Heart left ventricle (tissue), 16 donors: ENCODE measurements at regions not wholly inside any gene's neighbourhood (a gene's known extent, or its start where the extent isn't known, plus 50 kb on each side); places are given as distances from the start of the nearest gene placed in this dataset.

Experiments
- ATAC-seq, 4 donors: fragments of 200-7000 bp; cut with Tn5 transposase; one replicate each; pipeline ENCODE4 v1.9.1; 2020 to 2022; ENCODE audit warnings: moderate library complexity in 4 of 4, mild to moderate bottlenecking in 3 of 4, moderate number of reproducible peaks in 1 of 4
- DNase-seq, 5 donors: peaks; one replicate each; pipeline ENCODE4 v3.0.0-alpha.2; 2020
- H3K27ac ChIP-seq, 12 donors: fragments of 200-600 bp; sonication (generic) in 4 of 12; one replicate each; pipeline versions ENCODE4 v1.5.0 to v1.8.0; 2016 to 2022; ENCODE audit warnings: mild to moderate bottlenecking in 2 of 12
- H3K27me3 ChIP-seq, 9 donors: fragments of 200-600 bp; sonication (generic) in 2 of 9; one replicate each; pipeline versions ENCODE4 v1.5.1 to v1.8.0; 2016 to 2022; ENCODE audit warnings: mild to moderate bottlenecking in 3 of 9
- H3K36me3 ChIP-seq, 9 donors: fragments of 200-600 bp; sonication (generic) in 2 of 9; one replicate each; pipeline versions ENCODE4 v1.5.0 to v1.8.0; 2018 to 2022; ENCODE audit warnings: mild to moderate bottlenecking in 2 of 9
- H3K4me1 ChIP-seq, 12 donors: fragments of 200-600 bp; sonication (generic) in 4 of 12; one replicate each; pipeline versions ENCODE4 v1.5.0 to v1.8.0; 2016 to 2022; ENCODE audit warnings: mild to moderate bottlenecking in 3 of 12
- H3K4me3 ChIP-seq, 12 donors: fragments of 200-600 bp; sonication (generic) in 4 of 12; one replicate each; pipeline versions ENCODE4 v1.5.0 to v1.8.0; 2017 to 2022; ENCODE audit warnings: mild to moderate bottlenecking in 9 of 12, moderate library complexity in 4 of 12
- H3K9me3 ChIP-seq, 12 donors: fragments of 200-600 bp; sonication (generic) in 4 of 12; one replicate each; pipeline versions ENCODE4 v1.5.0 to v1.8.0; 2016 to 2022; ENCODE audit warnings: mild to moderate bottlenecking in 1 of 12
- CTCF ChIP-seq, 12 donors: fragments of 200-600 bp; sonication (generic) in 4 of 12; IDR thresholded peaks; one replicate each; pipeline versions ENCODE4 v1.5.0 to v1.8.0; 2018 to 2022; ENCODE audit warnings: antibody characterized with exemption in 12 of 12, mild to moderate bottlenecking in 5 of 12
- POLR2A ChIP-seq, 2 donors: fragments of 450-650 bp; IDR thresholded peaks; one replicate each; pipeline ENCODE4 v1.6.1; 2017; ENCODE audit warnings: antibody characterized with exemption in 2 of 2, mild to moderate bottlenecking in 2 of 2, moderate library complexity in 2 of 2
- WGBS, 4 donors: extraction: QIAGEN DNeasy Blood & Tissue Kit in 2 of 4; methylation state at CpG; one replicate each; pipeline versions ENCODE4 v1.1.5 to v1.1.7; 2013 to 2018; 5-methylcytosine and 5-hydroxymethylcytosine counted together
- intact Hi-C, 10 donors: fragments of 100-400 bp; cut with DNase I; formaldehyde crosslinking; loops; one replicate each; pipeline versions ENCODE4 v1.11.1 to v1.14.2; 2022
- donor health status: ischemic (EF 13 %, LVEDD 7.1; RV severe dilation, severe dysfunction).
- donor health status: healthy with polysubstance abuse.
- donor health status: DM: no; HTN: yes; CAD: no.
- donor health status: DM: no; HTN: no; CAD: no.
- donor health status: ischemic (EF 25% LVEDD 6.9; RV normal size, moderate dysfunction).
- donor health status: ischemic (EF 25% LVEDD 5.7; RV mildly dilated, moderate dysfunction).
- donor health status: healthy.
- donor health status: DM: yes; HTN: yes; CAD: no.
- donor health status: ischemic (EF 35%, LVEDD 5.7; RV mildly dilated, moderate dysfunction).
- donor health status: nonischemic (EF 11% LVEDD 7.7; RV severe dilation, severe dysfunction).
- donor health status: DM: yes; HTN: yes; CAD: no.
- donor health status: PGD.
- donor health status: ischemic (EF 29% LVEDD 5.4; RV normal size, mild dysfunction).
- donor health status: nonischemic (EF 23%, LVEDD 6.1; RV moderate dilation, normal function).

DNA sequence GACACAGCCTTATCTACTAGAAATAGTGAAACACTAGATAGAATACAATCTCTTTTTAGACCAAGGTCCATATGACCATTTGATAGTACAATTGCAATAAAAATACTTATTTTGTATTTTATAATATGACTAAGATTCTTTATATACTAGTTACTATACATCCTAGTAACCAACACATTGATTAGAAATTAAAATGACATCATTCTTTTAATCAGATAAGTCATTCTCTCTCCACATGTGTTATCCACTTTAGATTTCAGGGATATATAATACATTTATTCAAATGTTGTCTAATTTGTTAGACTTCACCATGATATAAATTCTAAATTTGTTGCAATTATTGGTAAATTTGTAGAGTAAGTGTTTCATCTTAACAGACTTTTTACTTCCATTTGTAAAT lies 276.2 kb upstream of the DPH6 start:
- DNase-seq = no peak
- Histone ChIP-seq H3K27ac (no peak overlapping the region), H3K4me3 (no peak overlapping the region), H3K36me3 (no peaks in the 10 kb centered on the region), H3K9me3 (no peaks in the 10 kb centered on the region), H3K4me1 (peaks cover 0 to 3% (median 0%) of the 10 kb centered on the region in 12 donors), H3K27me3 (no peaks in the 10 kb centered on the region)
- intact Hi-C loops = no loop called here
- no peak for ATAC-seq
- TF ChIP-seq CTCF (IDR thresholded peaks at IDR 0.05) (no peak), POLR2A (IDR thresholded peaks at IDR 0.05) (no peak)

- WGBS, 4 donors = 41 to 59% (median 49%) methylated on average over 1 of the region's 1 CpG
- intact Hi-C loops = no loop called here
- ATAC-seq (no peak), DNase-seq (no peak)
- Histone ChIP-seq H3K4me3 (no peak overlapping the region), H3K9me3 (no peaks in the 10 kb centered on the region), H3K4me1 (peaks cover 0 to 11% (median 3%) of the 10 kb centered on the region in 12 donors), H3K36me3 (no peaks in the 10 kb centered on the region), H3K27me3 (no peaks in the 10 kb centered on the region), H3K27ac (no peak overlapping the region)
- TF ChIP-seq CTCF (IDR thresholded peaks at IDR 0.05) = no peak
- TF ChIP-seq POLR2A (IDR thresholded peaks at IDR 0.05) = no peak
Measured at GRCh38 chr15:35827141-35827540, 281.2 kb upstream of the DPH6 start.

GRCh38 chr15:35827911-35828310 lies 281.9 kb upstream of the DPH6 start:
- DNase-seq (no peak), ATAC-seq (no peak)
- Histone ChIP-seq H3K4me1 (peaks cover 0 to 11% (median 3%) of the 10 kb centered on the region in 12 donors), H3K27me3 (no peaks in the 10 kb centered on the region), H3K36me3 (no peaks in the 10 kb centered on the region), H3K27ac (no peak overlapping the region), H3K9me3 (no peaks in the 10 kb centered on the region), H3K4me3 (no peak overlapping the region)
- intact Hi-C loops = loop anchor here in 1 of 10 donors (2.0 kb wide), 1 partner anchor 47 kb away; no protein-coding TSS in a partner anchor
- no peak for TF ChIP-seq POLR2A (IDR thresholded peaks at IDR 0.05)
- no peak for TF ChIP-seq CTCF (IDR thresholded peaks at IDR 0.05)
- WGBS, 4 donors = 26 to 42% (median 33%) methylated on average over 3 of the region's 3 CpGs

DNA sequence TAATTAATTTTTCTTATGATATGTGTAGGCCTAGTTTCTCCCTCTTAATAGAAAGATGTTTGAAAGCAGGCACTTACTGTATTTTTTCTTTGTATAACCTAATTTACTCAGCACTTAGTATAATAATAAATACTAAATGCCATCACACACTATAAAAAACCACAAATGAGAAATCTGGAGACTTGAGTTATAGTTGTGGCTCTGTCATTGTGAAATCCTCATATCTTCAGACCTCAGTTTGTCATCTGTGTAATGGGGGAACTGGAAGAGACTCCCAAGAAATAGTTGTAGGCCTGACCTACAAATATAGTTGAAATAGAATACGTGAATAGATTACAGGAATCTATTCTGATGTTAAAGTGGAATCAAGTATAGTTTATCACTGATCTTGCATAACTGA lies 287.6 kb upstream of the DPH6 start:
- Histone ChIP-seq H3K4me3 (no peak overlapping the region), H3K27ac (no peak overlapping the region), H3K4me1 (peaks cover 0 to 10% (median 1%) of the 10 kb centered on the region in 12 donors), H3K27me3 (no peaks in the 10 kb centered on the region), H3K9me3 (no peaks in the 10 kb centered on the region), H3K36me3 (no peaks in the 10 kb centered on the region)
- WGBS, 4 donors = 91 to 92% (median 91%) methylated on average over 1 of the region's 1 CpG
- no peak for ATAC-seq
- intact Hi-C loops = loop anchor here in 1 of 10 donors (10.0 kb wide), 1 partner anchor 149 kb away; no protein-coding TSS in a partner anchor
- no peak for DNase-seq
- TF ChIP-seq CTCF (IDR thresholded peaks at IDR 0.05) (no peak), POLR2A (IDR thresholded peaks at IDR 0.05) (no peak)
